Activated T-cell treated with anti-CD3 and anti-CD28 coated beads, Interleukin-2, amount 50 U/mL, for 72 hours (primary cell): ENCODE measurements at regions not wholly inside any gene's neighbourhood (a gene's known extent, or its start where the extent isn't known, plus 50 kb on each side); places are given as distances from the start of the nearest gene placed in this dataset.
"Not testable (repeated sequence)": the region's sequence is repeated elsewhere in the genome, so short reads cannot be mapped to it uniquely, and the experiment has no call there.

Source experiments
- ATAC-seq, 2 donors: fragments of 150-1000 bp; cut with Tn5 transposase; replicated peaks in 1 of 2; 2 replicates each; pipeline ENCODE4 v1.10.0; 2021; ENCODE audit warnings: moderate library complexity in 2 of 2, mild to moderate bottlenecking in 1 of 2
- DNase-seq, 2 donors: peaks; one replicate each; pipeline ENCODE4 v3.0.0; 2021 to 2022; ENCODE audit warnings: mixed read lengths in 1 of 2
- H3K27ac Mint-ChIP-seq: one replicate; pipeline ENCODE4 v1.8.0; 2022; ENCODE audit warnings: mild to moderate bottlenecking, moderate library complexity, mixed read lengths
- H3K27me3 Mint-ChIP-seq: one replicate; pipeline ENCODE4 v1.8.0; 2022; ENCODE audit warnings: low read depth, mixed read lengths
- H3K36me3 Mint-ChIP-seq, 2 donors: one replicate each; pipeline ENCODE4 v1.8.0; 2022; ENCODE audit warnings: mixed read lengths in 2 of 2, mild to moderate bottlenecking in 1 of 2; ENCODE audit not compliant: insufficient read depth in 2 of 2
- H3K4me1 Mint-ChIP-seq: one replicate; pipeline ENCODE4 v1.8.0; 2022; ENCODE audit warnings: low read depth, mixed read lengths
- H3K4me3 Mint-ChIP-seq, 2 donors: one replicate each; pipeline ENCODE4 v1.8.0; 2022; ENCODE audit warnings: mild to moderate bottlenecking in 2 of 2, mixed read lengths in 2 of 2, moderate library complexity in 2 of 2
- H3K9me3 Mint-ChIP-seq, 2 donors: one replicate each; pipeline ENCODE4 v1.8.0; 2022; ENCODE audit warnings: mixed read lengths in 2 of 2

- Mint-ChIP-seq H3K9me3 (no peaks in the 10 kb centered on the region), H3K27ac (no peak overlapping the region), H3K4me1 (peaks cover 39% of the 10 kb centered on the region), H3K4me3 (no peak overlapping the region), H3K36me3 (no peaks in the 10 kb centered on the region), H3K27me3 (peaks cover 11% of the 10 kb centered on the region)
- DNase-seq (no peak), ATAC-seq (no peak)
Measured at GRCh38 chr12:4822572-4822971, 87.1 kb upstream of the KCNA1 start.

GRCh38 chr12:4824380-4824779 is 85.3 kb upstream of the KCNA1 start:
- DNase-seq (no peak), ATAC-seq (no peak)
- no peaks in the 10 kb centered on the region for H3K9me3 Mint-ChIP-seq
- H3K4me3 Mint-ChIP-seq = no peak overlapping the region
- peaks cover 50% of the 10 kb centered on the region for H3K4me1 Mint-ChIP-seq
- no peaks in the 10 kb centered on the region for H3K36me3 Mint-ChIP-seq
- no peak overlapping the region for H3K27ac Mint-ChIP-seq
- H3K27me3 Mint-ChIP-seq = no peaks in the 10 kb centered on the region

- Mint-ChIP-seq H3K27ac (no peak overlapping the region), H3K27me3 (no peaks in the 10 kb centered on the region), H3K9me3 (no peaks in the 10 kb centered on the region), H3K4me3 (peak overlapping the region in 1 of 2 donors; percentile 32), H3K4me1 (peaks cover 59% of the 10 kb centered on the region), H3K36me3 (no peaks in the 10 kb centered on the region)
- ATAC-seq (peak; percentile 59 to 75), DNase-seq (no peak)
Measured at GRCh38 chr12:4825011-4825858, 84.5 kb upstream of the KCNA1 start.

- H3K27ac Mint-ChIP-seq = peak overlapping the region; percentile 33
- ATAC-seq (no peak), DNase-seq (no peak)
- no peak overlapping the region for H3K4me3 Mint-ChIP-seq
- no peaks in the 10 kb centered on the region for H3K27me3 Mint-ChIP-seq
- peaks cover 75% of the 10 kb centered on the region for H3K4me1 Mint-ChIP-seq
- no peaks in the 10 kb centered on the region for H3K9me3 Mint-ChIP-seq
- H3K36me3 Mint-ChIP-seq = no peaks in the 10 kb centered on the region
Measured at GRCh38 chr12:4826909-4827308, 82.8 kb upstream of the KCNA1 start.

GRCh38 chr12:4828176-4828575 is 81.5 kb upstream of the KCNA1 start:
- Mint-ChIP-seq H3K4me3 (peak overlapping the region; percentile 74 to 85), H3K27ac (peak overlapping the region; percentile 82), H3K4me1 (peaks cover 78% of the 10 kb centered on the region), H3K9me3 (peaks cover 0 to 4% of the 10 kb centered on the region in 2 donors), H3K27me3 (no peaks in the 10 kb centered on the region), H3K36me3 (peaks cover under 1 to 1% of the 10 kb centered on the region in 2 donors)
- no peak for ATAC-seq
- no peak for DNase-seq

- Mint-ChIP-seq H3K27me3 (no peaks in the 10 kb centered on the region), H3K4me1 (peaks cover 77% of the 10 kb centered on the region), H3K27ac (peak overlapping the region; percentile 68), H3K9me3 (peaks cover 0 to 6% of the 10 kb centered on the region in 2 donors), H3K4me3 (peak overlapping the region; percentile 74 to 85), H3K36me3 (peaks cover 2 to 3% of the 10 kb centered on the region in 2 donors)
- ATAC-seq = peak; percentile 78 to 82
- no peak for DNase-seq
Measured at GRCh38 chr12:4829161-4829792, 80.4 kb upstream of the KCNA1 start.

GRCh38 chr12:4829793-4830162 is 79.9 kb upstream of the KCNA1 start:
- Mint-ChIP-seq H3K27me3 (no peaks in the 10 kb centered on the region), H3K4me1 (peaks cover 72% of the 10 kb centered on the region), H3K9me3 (peaks cover 0 to 6% of the 10 kb centered on the region in 2 donors), H3K4me3 (peak overlapping the region; percentile 74 to 85), H3K27ac (peak overlapping the region; percentile 52), H3K36me3 (peaks cover 2 to 3% of the 10 kb centered on the region in 2 donors)
- ATAC-seq (peak; percentile 17 to 23), DNase-seq (no peak)

- peaks cover 63% of the 10 kb centered on the region for H3K4me1 Mint-ChIP-seq
- H3K36me3 Mint-ChIP-seq = peaks cover 2 to 3% of the 10 kb centered on the region in 2 donors
- peaks cover 0 to 6% of the 10 kb centered on the region in 2 donors for H3K9me3 Mint-ChIP-seq
- no peak overlapping the region for H3K27ac Mint-ChIP-seq
- no peaks in the 10 kb centered on the region for H3K27me3 Mint-ChIP-seq
- ATAC-seq = no peak
- DNase-seq = no peak
- H3K4me3 Mint-ChIP-seq = peak overlapping the region; percentile 74 to 85
Measured at GRCh38 chr12:4830556-4831210, 79.0 kb upstream of the KCNA1 start.

- Mint-ChIP-seq H3K4me1 (peaks cover 41% of the 10 kb centered on the region), H3K9me3 (peaks cover 0 to 6% of the 10 kb centered on the region in 2 donors), H3K27ac (no peak overlapping the region), H3K27me3 (peaks cover 7% of the 10 kb centered on the region), H3K36me3 (peaks cover 2 to 3% of the 10 kb centered on the region in 2 donors), H3K4me3 (no peak overlapping the region)
- no peak for DNase-seq
- ATAC-seq = no peak
Measured at GRCh38 chr12:4833053-4833452, 76.7 kb upstream of the KCNA1 start.

GRCh38 chr12:4833524-4833923 is 76.2 kb upstream of the KCNA1 start:
- Mint-ChIP-seq H3K27ac (no peak overlapping the region), H3K9me3 (peaks cover 0 to 6% of the 10 kb centered on the region in 2 donors), H3K27me3 (peaks cover 7% of the 10 kb centered on the region), H3K4me1 (peaks cover 36% of the 10 kb centered on the region), H3K4me3 (no peak overlapping the region), H3K36me3 (peaks cover 2 to 3% of the 10 kb centered on the region in 2 donors)
- no peak for ATAC-seq
- no peak for DNase-seq

- H3K27ac Mint-ChIP-seq, H3K36me3 Mint-ChIP-seq, H3K4me3 Mint-ChIP-seq, DNase-seq: not testable (repeated sequence)
- peaks cover 10% of the 10 kb centered on the region for H3K4me1 Mint-ChIP-seq
- H3K9me3 Mint-ChIP-seq = peaks cover 6 to 11% of the 10 kb centered on the region in 2 donors
- ATAC-seq = peak; percentile 46 to 50
- peaks cover 15% of the 10 kb centered on the region for H3K27me3 Mint-ChIP-seq
Measured at GRCh38 chr12:4842401-4842800, 67.3 kb upstream of the KCNA1 start.

GRCh38 chr12:4843907-4844306 is 65.8 kb upstream of the KCNA1 start:
- H3K27ac Mint-ChIP-seq = no peak overlapping the region
- DNase-seq (no peak), ATAC-seq (no peak)
- H3K4me3 Mint-ChIP-seq = no peak overlapping the region
- H3K27me3 Mint-ChIP-seq = peaks cover 14% of the 10 kb centered on the region
- H3K9me3 Mint-ChIP-seq = peaks cover 6 to 11% of the 10 kb centered on the region in 2 donors
- H3K36me3 Mint-ChIP-seq = peaks cover 7 to 8% of the 10 kb centered on the region in 2 donors
- peaks cover 10% of the 10 kb centered on the region for H3K4me1 Mint-ChIP-seq

GRCh38 chr12:4847713-4848112 is 62.0 kb upstream of the KCNA1 start:
- Mint-ChIP-seq H3K27me3 (peaks cover 6% of the 10 kb centered on the region), H3K36me3 (peaks cover 2% of the 10 kb centered on the region in 2 donors), H3K4me3 (no peak overlapping the region), H3K9me3 (peaks cover 1 to 3% of the 10 kb centered on the region in 2 donors), H3K4me1 (peaks cover 2% of the 10 kb centered on the region), H3K27ac (no peak overlapping the region)
- ATAC-seq = no peak
- no peak for DNase-seq
